Mesodermal cell (in vitro differentiated cells): ENCODE measurements at regions not wholly inside any gene's neighbourhood (a gene's known extent, or its start where the extent isn't known, plus 50 kb on each side); places are given as distances from the start of the nearest gene placed in this dataset.

ENCODE experiments used
- H3K27ac ChIP-seq: 2 replicates; pipeline ENCODE4 v1.7.0; 2013; ENCODE audit warnings: mild to moderate bottlenecking, low read depth, low read length, moderate library complexity; ENCODE audit not compliant: severe bottlenecking
- H3K36me3 ChIP-seq: 2 replicates; pipeline ENCODE4 v1.7.1; 2013; ENCODE audit warnings: mild to moderate bottlenecking, low read length, moderate library complexity; ENCODE audit not compliant: control insufficient read depth, insufficient read depth
- H3K4me1 ChIP-seq: one replicate; pipeline ENCODE4 v1.7.1; 2013; ENCODE audit warnings: mild to moderate bottlenecking, low read length; ENCODE audit not compliant: insufficient read depth, control insufficient read depth, poor library complexity, severe bottlenecking
- H3K4me3 ChIP-seq: 2 replicates; pipeline ENCODE4 v1.7.0; 2013; ENCODE audit warnings: low read length, control low read depth, mild to moderate bottlenecking; ENCODE audit not compliant: insufficient read depth, poor library complexity, severe bottlenecking; ENCODE audit errors: extremely low read depth
- H3K9me3 ChIP-seq: 2 replicates; pipeline ENCODE4 v1.7.1; 2013; ENCODE audit warnings: mild to moderate bottlenecking, low read length, moderate library complexity; ENCODE audit not compliant: control insufficient read depth
- WGBS, 2 experiments: methylation state at CpG; one replicate each; pipeline ENCODE4 v1.1.5; 2013; ENCODE audit warnings: missing lambda C conversion rate in 2 of 2; ENCODE audit not compliant: insufficient coverage in 2 of 2; 5-methylcytosine and 5-hydroxymethylcytosine counted together

DNA sequence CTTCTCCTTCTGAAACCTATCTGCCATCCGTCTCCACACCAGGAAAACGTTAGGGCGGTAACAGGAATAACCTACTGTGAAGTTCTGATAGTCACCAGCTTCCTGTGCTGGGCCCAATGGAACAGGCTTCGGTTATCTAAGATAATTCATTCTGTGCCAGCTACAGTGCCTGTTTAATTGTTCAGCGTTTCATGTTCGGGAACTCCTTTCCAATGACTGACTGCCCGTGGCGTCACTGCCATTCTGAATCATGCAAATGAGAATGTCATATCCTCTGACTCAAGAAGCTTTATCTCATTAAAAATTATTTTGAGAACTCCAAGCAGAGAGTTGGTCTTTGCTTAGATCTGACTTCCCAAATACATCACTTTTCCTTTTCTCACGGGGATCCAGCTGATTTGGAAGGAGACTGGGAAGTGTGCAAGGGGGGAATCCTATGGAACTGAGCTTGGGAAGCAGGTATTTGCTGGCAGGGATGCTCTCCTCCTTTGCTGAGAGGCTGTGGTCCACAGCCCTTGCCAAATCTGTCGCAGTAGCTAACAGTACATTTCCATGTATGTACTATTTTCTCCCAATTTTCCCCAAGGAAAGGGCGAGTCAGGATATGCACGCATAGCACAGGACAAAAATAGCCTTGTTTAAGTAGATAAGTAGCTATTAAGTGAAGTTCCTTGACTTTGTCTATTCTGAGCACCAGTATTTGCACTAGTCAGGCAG lies 358.7 kb downstream of the LTN1 start:
- no peaks in the 10 kb centered on the region for H3K36me3 ChIP-seq
- 91 to 92% methylated on average over 8 of the region's 12 CpGs for WGBS, 2 experiments
- no peak overlapping the region for H3K27ac ChIP-seq
- H3K4me1 ChIP-seq, result peaks cover 20% of the 10 kb centered on the region
- no peak overlapping the region for H3K4me3 ChIP-seq
- H3K9me3 ChIP-seq, result no peaks in the 10 kb centered on the region

DNA sequence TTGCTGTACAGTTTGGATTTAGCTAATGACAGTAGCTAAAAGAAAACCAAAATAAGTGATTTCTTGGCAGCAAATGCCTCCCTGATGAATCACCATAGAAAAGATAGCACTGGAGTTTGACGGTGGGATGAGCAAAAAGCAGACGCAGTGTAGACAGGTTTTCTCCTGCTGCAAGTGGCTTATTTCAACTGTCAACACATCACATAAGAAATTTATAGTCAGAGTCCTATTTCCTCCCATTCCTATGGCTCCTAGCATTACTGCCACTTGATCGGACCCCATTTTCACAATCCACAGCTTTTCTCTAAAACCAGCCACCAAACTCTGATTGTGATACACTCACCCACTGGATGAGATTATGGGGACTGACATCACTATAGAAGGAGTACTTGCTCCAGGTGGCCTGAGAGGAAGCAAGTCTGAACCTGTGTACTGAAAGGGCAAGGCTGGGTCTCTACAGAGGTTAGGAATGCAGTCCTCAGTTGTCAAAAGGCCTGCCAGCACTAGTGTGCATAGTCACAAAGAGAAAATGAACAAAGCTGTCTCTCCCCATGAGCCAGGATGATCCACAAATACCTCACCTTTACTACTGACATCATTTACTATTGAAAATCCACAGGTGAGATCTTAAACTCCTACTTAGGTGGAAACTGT lies 359.8 kb downstream of the LTN1 start:
- Histone ChIP-seq H3K4me1 (peaks cover 20% of the 10 kb centered on the region), H3K27ac (peak overlapping the region; percentile 10), H3K4me3 (no peak overlapping the region), H3K36me3 (no peaks in the 10 kb centered on the region), H3K9me3 (no peaks in the 10 kb centered on the region)
- WGBS, 2 experiments, result 67 to 100% methylated on average over 1 to 2 of the region's 3 CpGs

DNA sequence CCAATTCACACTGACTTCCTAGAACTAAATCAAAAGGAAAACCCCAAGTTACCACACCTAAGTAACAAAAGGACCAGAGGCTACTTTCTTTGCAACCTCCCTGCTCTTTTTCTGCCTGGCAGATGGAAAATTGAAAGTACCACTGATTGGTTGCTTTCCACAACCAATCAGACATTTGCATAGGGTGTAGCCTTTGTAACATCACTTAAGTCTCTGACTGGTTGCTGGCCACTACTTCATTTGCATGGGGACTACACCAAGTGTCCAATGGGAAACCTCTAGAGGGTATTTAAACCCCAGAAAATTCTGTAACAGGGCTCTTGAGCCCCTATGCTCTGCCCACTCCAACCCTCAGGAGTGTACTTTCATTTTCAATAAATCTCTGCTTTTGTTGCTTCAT lies 365.0 kb downstream of the LTN1 start:
- Histone ChIP-seq H3K9me3 (no peaks in the 10 kb centered on the region), H3K4me1 (peaks cover 8% of the 10 kb centered on the region), H3K27ac (no peak overlapping the region), H3K36me3 (no peaks in the 10 kb centered on the region), H3K4me3 (no peak overlapping the region)

DNA sequence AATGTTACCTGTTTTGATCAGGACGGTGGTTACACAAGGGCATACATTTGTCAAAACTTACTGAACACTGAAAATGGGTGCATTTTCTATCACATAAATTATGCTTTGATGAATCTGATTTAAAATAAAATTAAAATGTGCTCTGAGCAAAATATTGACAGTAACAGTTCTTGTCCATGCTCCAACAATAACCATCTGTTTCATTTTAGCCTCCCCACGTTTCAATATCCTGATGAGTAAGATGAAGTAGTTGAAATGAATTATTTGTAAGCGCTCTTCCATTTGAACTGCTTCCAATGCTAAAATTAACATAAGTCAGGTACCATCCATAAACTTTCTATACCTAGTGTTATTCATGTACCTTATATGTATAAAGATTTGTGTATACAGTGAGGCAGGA lies 365.4 kb downstream of the LTN1 start:
- no CpG with 5 or more reads among the region's 3 CpGs for WGBS, 2 experiments
- no peak overlapping the region for H3K4me3 ChIP-seq

DNA sequence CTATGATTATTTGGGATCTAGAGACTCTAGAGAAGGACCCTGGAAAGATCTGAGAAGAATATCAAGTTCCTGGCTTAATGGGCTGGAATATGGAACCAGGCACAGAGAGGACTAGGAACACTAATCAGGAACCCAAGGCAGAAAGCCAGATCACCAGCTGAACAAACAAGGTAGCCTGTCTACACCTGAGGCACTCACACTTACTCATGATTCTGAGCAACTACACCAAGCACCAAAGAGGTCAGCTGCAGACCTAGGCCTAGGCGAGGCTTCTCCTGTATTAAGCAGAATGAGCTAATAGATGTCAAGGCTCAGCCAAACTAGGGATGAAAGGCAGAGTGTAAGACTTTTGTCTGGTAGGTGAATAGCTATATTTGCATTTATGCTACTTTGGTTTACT lies 368.1 kb downstream of the LTN1 start:
- WGBS, 2 experiments, result 100% methylated on average over 1 of the region's 1 CpG; no CpG with 5 or more reads in 1 of the 2 experiments
- no peak overlapping the region for H3K27ac ChIP-seq
- H3K4me1 ChIP-seq, result no peaks in the 10 kb centered on the region
- H3K4me3 ChIP-seq, result no peak overlapping the region
- no peaks in the 10 kb centered on the region for H3K9me3 ChIP-seq
- no peaks in the 10 kb centered on the region for H3K36me3 ChIP-seq

More for the DNA sequence above, 365.4 kb downstream of the LTN1 start:
- Histone ChIP-seq H3K4me1 (peaks cover 4% of the 10 kb centered on the region), H3K36me3 (no peaks in the 10 kb centered on the region), H3K27ac (no peak overlapping the region), H3K9me3 (no peaks in the 10 kb centered on the region)

DNA sequence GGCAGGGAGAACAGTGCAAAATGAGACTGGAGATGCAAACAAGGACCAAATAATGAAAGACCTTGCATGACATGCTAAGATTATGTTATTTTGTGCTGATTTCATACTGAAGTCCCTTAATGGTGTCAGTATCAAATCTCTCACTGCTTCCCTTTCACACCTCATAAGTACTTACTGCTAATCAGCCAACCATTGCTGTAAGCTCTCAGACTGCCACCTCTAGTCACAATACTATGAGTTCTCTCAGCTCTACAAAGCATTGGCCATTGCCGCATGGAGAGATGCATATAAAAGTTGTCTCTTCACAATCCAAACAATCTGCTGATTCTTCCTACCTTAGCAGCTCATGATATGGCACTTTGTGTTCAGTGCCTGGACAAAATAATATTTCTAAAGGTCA lies 375.4 kb downstream of the LTN1 start:
- WGBS, 2 experiments, result no CpG with 5 or more reads among the region's 1 CpG
- H3K4me1 ChIP-seq, result no peaks in the 10 kb centered on the region
- no peak overlapping the region for H3K4me3 ChIP-seq
- H3K9me3 ChIP-seq, result no peaks in the 10 kb centered on the region
- no peaks in the 10 kb centered on the region for H3K36me3 ChIP-seq
- no peak overlapping the region for H3K27ac ChIP-seq

DNA sequence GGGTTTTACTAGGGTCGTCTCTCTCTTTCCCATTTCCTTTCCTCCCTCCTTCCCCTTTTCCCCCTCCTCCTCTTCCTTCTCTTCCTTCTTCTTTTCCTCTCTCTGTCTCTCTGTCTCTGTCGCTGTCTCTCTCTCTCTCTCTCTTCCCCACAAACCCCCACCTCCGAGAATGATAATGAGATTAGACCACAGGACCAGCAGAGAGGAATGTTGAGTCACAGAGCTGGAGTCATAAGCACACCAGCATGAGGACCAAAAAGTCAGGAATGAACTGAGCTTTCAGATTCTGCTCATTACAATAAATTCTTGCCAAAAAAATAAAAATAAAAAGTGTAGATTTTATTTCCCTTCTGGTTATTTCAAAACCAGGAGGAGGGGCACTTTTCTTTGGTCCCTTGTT lies 377.4 kb downstream of the LTN1 start:
- no peaks in the 10 kb centered on the region for H3K36me3 ChIP-seq
- 77% methylated on average over 2 of the region's 3 CpGs; no CpG with 5 or more reads in 1 of the 2 experiments for WGBS, 2 experiments
- H3K4me1 ChIP-seq, result no peaks in the 10 kb centered on the region
- H3K4me3 ChIP-seq, result no peak overlapping the region
- no peak overlapping the region for H3K27ac ChIP-seq
- no peaks in the 10 kb centered on the region for H3K9me3 ChIP-seq

DNA sequence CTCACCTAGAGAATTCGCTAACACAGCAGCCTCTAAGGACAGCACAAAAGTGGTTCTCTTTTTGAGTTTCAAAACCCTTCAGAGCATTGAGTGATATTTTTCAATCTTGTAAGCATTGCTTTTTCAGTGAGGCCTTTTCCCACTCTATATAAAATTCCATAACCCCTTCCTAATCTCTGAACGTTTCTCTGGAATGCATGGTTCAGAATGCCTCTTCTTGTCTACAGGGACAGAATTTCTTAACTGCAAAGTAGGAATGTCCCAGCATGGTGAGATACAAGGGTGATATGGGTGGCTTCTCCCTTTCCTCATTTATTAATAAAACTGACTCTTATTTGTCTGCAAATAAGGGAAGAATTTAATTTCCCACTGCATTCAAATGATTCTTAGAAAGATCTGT lies 377.9 kb downstream of the LTN1 start:
- Histone ChIP-seq H3K4me3 (no peak overlapping the region), H3K36me3 (no peaks in the 10 kb centered on the region), H3K4me1 (no peaks in the 10 kb centered on the region), H3K27ac (no peak overlapping the region), H3K9me3 (no peaks in the 10 kb centered on the region)
- WGBS, 2 experiments, result 100% methylated on average over 1 of the region's 2 CpGs; no CpG with 5 or more reads in 1 of the 2 experiments

DNA sequence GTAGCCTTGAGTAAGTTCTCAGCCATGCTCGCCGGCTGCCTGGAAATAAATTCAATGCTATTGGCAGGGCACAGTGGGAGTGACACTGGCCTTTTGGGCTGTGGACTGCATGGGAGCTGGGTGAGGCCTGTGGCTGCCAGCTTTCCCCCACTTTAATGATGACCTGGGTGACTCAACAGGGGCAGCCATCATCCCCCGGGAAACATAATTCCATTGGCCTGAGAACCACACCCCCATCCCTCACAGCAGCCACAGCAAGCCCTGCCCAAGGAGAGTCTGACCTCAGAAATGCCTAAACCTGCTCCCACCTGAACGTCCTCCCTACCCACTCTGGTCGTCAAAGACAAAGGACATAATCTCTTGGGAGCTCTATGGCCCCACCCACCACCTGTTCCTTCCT lies 384.0 kb downstream of the LTN1 start:
- 72 to 90% methylated on average over 4 of the region's 5 CpGs for WGBS, 2 experiments
- H3K27ac ChIP-seq, result no peak overlapping the region
- H3K36me3 ChIP-seq, result no peaks in the 10 kb centered on the region
- H3K4me3 ChIP-seq, result no peak overlapping the region
- H3K4me1 ChIP-seq, result no peaks in the 10 kb centered on the region
- H3K9me3 ChIP-seq, result no peaks in the 10 kb centered on the region

DNA sequence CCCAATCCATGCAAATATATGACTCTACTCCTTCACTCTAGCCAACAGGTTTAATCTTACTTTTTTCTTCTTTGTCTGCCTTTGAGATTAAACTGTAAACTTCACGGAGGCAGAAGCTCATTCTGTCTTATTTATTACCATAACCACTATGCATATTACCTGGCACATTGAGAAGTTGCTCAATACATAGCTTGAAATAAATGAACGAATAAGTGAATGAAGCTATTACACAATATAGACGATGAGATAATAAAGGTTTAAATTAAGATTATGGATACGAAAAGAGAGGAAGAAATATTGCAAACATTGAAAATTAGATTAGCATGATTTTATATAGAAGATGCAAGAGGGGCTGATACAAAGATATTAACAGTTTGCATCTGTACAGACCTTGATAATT lies 385.1 kb downstream of the LTN1 start:
- no peak overlapping the region for H3K4me3 ChIP-seq
- H3K9me3 ChIP-seq, result no peaks in the 10 kb centered on the region
- H3K36me3 ChIP-seq, result no peaks in the 10 kb centered on the region
- 60% methylated on average over 1 of the region's 4 CpGs; no CpG with 5 or more reads in 1 of the 2 experiments for WGBS, 2 experiments
- no peak overlapping the region for H3K27ac ChIP-seq
- no peaks in the 10 kb centered on the region for H3K4me1 ChIP-seq

DNA sequence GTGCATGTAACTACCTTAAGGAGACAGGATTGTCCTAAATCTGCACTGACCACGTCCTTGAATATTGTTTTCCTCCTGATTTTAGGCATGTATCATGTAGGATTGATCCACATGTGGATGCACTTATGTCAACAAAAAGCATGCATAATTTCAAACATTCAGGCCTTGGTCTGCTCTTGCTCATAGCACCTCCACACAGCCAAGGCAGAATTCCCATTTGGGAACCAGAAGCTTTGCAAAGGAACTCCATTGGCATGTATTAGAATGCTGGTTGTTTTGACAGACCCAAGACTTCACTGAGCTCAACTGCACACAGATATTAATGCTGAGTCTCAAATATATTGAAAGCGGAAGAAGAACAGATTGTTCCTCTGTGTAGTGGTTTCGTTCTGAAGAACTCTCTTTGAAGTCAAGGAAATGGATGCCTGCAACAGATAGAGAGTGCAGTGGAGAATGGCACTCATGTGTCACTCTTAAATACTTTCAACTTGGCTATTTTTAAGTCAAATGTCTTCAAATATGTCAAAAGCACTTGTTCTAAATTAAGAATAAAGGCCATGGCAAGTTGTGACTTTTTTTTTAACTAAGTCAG lies 387.6 kb downstream of the LTN1 start:
- Histone ChIP-seq H3K4me3 (no peak overlapping the region), H3K27ac (no peak overlapping the region)
- 60 to 85% methylated on average over 1 to 2 of the region's 3 CpGs for WGBS, 2 experiments

More for the DNA sequence above, 387.6 kb downstream of the LTN1 start:
- H3K36me3 ChIP-seq, result no peaks in the 10 kb centered on the region
- no peaks in the 10 kb centered on the region for H3K4me1 ChIP-seq
- H3K9me3 ChIP-seq, result peaks cover under 1% of the 10 kb centered on the region
